ENCODE measurements at regions not wholly inside any gene's neighbourhood (a gene's known extent, or its start where the extent isn't known, plus 50 kb on each side); places are given as distances from the start of the nearest gene placed in this dataset.

DNA sequence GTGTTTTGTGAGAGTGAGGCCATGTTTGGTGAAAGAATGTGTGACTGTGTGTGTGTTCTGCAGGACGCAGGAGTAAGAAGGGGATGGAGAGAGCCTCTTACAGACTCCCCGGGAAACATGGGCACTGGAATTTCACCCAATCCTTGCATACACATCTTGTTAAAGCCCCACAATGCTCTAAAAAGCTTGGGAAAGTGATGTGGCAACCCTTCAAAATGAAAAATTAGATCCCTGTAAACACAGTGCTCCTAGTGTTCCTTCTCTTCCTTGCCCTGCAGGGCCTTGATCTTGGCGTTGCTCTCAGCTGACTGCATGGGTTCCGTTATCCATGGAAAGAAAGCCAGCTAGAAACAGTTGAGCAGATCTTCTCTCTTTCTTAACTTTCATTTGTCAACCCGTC is 701.7 kb downstream of the SEMA5A start:
- no peak for TF ChIP-seq ZNF274 (IDR thresholded peaks at IDR 0.05; ENCODE audit: low read depth, low read length)
- no peak for TF ChIP-seq YY1 (IDR thresholded peaks at IDR 0.05; ENCODE audit: insufficient read depth, insufficient read length)
